ENCODE measurements at regions not wholly inside any gene's neighbourhood (a gene's known extent, or its start where the extent isn't known, plus 50 kb on each side); places are given as distances from the start of the nearest gene placed in this dataset.

DNA sequence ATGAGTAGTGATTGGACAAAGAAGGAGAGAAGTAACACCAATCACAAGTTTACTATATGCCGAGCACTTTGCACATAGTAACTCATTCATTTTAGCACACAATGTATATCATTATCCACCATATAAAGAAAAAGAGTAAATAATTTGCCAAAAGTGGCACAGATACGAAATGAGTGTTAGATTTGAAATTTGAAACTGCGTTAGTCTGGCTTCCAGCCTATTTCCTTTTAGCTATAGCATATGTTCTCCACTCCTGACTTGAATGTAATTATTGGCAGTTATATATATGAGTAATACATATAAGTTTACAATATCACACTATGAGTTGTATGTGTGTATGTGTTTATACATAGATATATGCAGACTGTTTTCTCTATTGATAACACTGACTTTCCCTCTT is 98.6 kb downstream of the NOL4 start:
- Histone ChIP-seq H3K4me3 (ENCODE audit: low read depth, low read length) (no peak overlapping the region), H3K27me3 (ENCODE audit: control insufficient read depth, insufficient read depth, low read length) (no peaks in the 10 kb centered on the region), H3K9me3 (ENCODE audit: control insufficient read depth, insufficient read depth, low read length) (no peaks in the 10 kb centered on the region), H3K27ac (ENCODE audit: low read depth, low read length) (no peak overlapping the region)
- ChIA-PET POLR2A (no interaction called here), CTCF (interaction anchor here (0.7 to 1.4 kb wide), 2 partner anchors 13 to 197 kb away, joined by 4 read pairs; no protein-coding TSS in a partner anchor)
- no peak for DNase-seq (ENCODE audit: low read depth, low spot score)
- TF ChIP-seq, protein P1, sequence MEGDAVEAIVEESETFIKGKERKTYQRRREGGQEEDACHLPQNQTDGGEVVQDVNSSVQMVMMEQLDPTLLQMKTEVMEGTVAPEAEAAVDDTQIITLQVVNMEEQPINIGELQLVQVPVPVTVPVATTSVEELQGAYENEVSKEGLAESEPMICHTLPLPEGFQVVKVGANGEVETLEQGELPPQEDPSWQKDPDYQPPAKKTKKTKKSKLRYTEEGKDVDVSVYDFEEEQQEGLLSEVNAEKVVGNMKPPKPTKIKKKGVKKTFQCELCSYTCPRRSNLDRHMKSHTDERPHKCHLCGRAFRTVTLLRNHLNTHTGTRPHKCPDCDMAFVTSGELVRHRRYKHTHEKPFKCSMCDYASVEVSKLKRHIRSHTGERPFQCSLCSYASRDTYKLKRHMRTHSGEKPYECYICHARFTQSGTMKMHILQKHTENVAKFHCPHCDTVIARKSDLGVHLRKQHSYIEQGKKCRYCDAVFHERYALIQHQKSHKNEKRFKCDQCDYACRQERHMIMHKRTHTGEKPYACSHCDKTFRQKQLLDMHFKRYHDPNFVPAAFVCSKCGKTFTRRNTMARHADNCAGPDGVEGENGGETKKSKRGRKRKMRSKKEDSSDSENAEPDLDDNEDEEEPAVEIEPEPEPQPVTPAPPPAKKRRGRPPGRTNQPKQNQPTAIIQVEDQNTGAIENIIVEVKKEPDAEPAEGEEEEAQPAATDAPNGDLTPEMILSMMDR (IDR thresholded peaks at IDR 0.05; ENCODE audit: low read depth, low read length), result no peak

DNA sequence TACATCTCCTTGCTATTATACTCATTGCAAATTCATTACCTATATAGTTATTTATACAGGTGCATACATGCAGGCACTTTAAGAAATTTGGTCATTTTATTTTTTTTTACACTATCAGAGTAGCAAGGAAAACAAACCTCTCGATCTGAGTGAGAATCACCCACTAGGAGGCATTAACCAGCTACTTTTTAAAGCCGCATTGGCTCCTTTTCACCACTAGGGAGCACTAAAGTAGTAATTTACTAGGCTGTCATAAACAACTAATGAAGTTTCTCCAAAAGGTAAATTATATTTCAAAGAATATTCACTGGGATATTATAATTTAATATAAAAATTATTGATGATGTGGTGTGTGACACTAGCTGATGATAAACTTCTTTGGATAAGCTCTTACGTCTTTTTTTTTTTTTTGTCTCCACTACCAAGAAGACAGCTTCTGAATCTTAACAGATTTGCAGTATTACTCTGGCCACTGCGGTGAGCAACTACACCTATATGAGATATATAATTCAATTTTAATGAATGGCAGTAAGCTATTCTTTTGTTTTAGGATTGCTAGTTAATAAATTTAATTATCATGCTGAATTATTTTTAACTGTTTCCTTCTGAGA is 101.9 kb downstream of the NOL4 start:
- H3K27ac ChIP-seq (ENCODE audit: low read depth, low read length), result no peak overlapping the region
- ChIA-PET CTCF (interaction anchor here (0.5 to 2.5 kb wide), 68 partner anchors 8 to 1111 kb away, joined by 3 to 82 read pairs (median 4); partner anchors contain the start of gene DTNA), POLR2A (no interaction called here)
- H3K4me3 ChIP-seq (ENCODE audit: low read depth, low read length), result no peak overlapping the region
- DNase-seq (ENCODE audit: low read depth, low spot score), result peak; percentile 21
- no peaks in the 10 kb centered on the region for H3K9me3 ChIP-seq (ENCODE audit: control insufficient read depth, insufficient read depth, low read length)
- H3K27me3 ChIP-seq (ENCODE audit: control insufficient read depth, insufficient read depth, low read length), result no peaks in the 10 kb centered on the region
- TF ChIP-seq, protein P1 (IDR thresholded peaks at IDR 0.05; ENCODE audit: low read depth, low read length), result peak; percentile 97

DNA sequence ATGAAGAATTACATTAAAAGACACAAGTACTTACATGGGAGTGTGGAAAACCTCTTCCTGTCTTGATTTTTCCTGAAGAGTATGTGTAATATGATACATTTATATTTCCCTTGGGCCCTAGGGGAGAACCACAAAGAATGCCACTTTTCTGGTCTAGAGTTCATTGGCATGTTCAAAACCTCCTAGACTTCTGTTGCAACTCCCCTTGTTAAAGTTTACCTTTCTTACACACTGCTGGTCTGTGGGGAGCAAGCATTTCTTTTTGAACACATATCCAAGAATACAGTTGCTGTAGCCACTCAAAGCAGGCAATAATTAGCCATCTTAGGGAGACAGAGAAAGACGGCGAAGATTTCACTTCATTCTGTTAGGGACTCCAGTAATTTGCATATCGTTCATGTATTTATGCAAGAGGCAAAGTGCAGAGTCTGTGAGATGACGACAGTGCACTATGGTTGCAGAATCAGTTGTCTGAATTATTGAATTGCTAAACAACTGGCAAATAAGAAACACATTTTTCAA is 103.5 kb downstream of the NOL4 start:
- H3K27ac ChIP-seq (ENCODE audit: low read depth, low read length), result no peak overlapping the region
- no peaks in the 10 kb centered on the region for H3K9me3 ChIP-seq (ENCODE audit: control insufficient read depth, insufficient read depth, low read length)
- H3K27me3 ChIP-seq (ENCODE audit: control insufficient read depth, insufficient read depth, low read length), result no peaks in the 10 kb centered on the region
- CTCF ChIA-PET, result no interaction called here
- POLR2A ChIA-PET, result no interaction called here
- no peak for DNase-seq (ENCODE audit: low read depth, low spot score)
- TF ChIP-seq, protein P1 (IDR thresholded peaks at IDR 0.05; ENCODE audit: low read depth, low read length), result no peak
- no peak overlapping the region for H3K4me3 ChIP-seq (ENCODE audit: low read depth, low read length)

DNA sequence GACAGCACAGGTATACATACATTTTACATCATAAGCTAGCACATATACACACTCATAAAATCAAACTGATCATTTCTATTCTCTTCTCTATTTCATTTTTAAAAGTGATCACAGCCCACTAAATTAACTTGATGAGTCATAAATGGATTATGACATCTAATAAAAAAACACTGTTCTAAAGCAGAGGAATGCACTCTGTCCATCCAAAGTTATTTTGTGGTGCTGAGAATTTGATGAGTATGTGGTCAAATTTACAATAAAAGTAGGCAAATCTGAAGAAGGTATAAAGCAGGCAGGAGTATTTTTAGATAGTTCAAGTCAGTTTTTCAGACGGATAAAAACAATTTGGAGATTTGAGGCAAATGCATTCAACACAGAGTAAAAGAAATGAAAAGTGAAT is 104.4 kb downstream of the NOL4 start:
- Histone ChIP-seq H3K27me3 (ENCODE audit: control insufficient read depth, insufficient read depth, low read length) (no peaks in the 10 kb centered on the region), H3K27ac (ENCODE audit: low read depth, low read length) (no peak overlapping the region), H3K4me3 (ENCODE audit: low read depth, low read length) (no peak overlapping the region), H3K9me3 (ENCODE audit: control insufficient read depth, insufficient read depth, low read length) (no peaks in the 10 kb centered on the region)
- DNase-seq (ENCODE audit: low read depth, low spot score), result no peak
- TF ChIP-seq, protein P1 (IDR thresholded peaks at IDR 0.05; ENCODE audit: low read depth, low read length), result no peak
- ChIA-PET CTCF (interaction anchor here (0.6 kb wide), 1 partner anchor 666 kb away, joined by 3 read pairs; no protein-coding TSS in a partner anchor), POLR2A (no interaction called here)

DNA sequence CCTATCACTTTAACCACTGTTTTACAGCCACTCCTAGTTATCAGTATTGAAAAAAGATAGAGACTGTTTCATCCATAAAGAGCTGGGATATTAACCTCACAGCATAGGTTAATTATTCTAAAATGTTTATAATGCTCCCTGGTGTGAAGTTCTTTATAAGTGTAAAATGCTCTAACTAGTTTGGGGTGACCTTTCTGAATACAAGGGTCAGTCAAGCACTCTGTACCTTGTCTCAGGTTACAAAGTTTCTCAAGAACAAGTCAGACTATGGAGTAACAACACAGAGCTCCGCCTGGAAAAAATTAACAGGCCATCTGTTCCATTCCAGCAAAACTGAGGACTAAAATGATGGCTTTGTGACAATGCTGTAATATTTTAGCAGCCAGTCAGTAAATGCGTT is 107.4 kb downstream of the NOL4 start:
- no peak for DNase-seq (ENCODE audit: low read depth, low spot score)
- H3K4me3 ChIP-seq (ENCODE audit: low read depth, low read length), result no peak overlapping the region
- H3K27me3 ChIP-seq (ENCODE audit: control insufficient read depth, insufficient read depth, low read length), result no peaks in the 10 kb centered on the region
- H3K27ac ChIP-seq (ENCODE audit: low read depth, low read length), result no peak overlapping the region
- H3K9me3 ChIP-seq (ENCODE audit: control insufficient read depth, insufficient read depth, low read length), result no peaks in the 10 kb centered on the region
- TF ChIP-seq, protein P1 (IDR thresholded peaks at IDR 0.05; ENCODE audit: low read depth, low read length), result no peak
- POLR2A ChIA-PET, result no interaction called here
- CTCF ChIA-PET, result no interaction called here

All from AG04450 (cell line).